Nephron progenitor cell (in vitro differentiated cells): ENCODE measurements at regions not wholly inside any gene's neighbourhood (a gene's known extent, or its start where the extent isn't known, plus 50 kb on each side); places are given as distances from the start of the nearest gene placed in this dataset.

ENCODE experiments used
- DNase-seq: peaks from one replicate; pipeline ENCODE4 v3.0.0; 2021
- H3K27ac Mint-ChIP-seq: 2 replicates; pipeline ENCODE4 v1.8.0; 2021; ENCODE audit warnings: mild to moderate bottlenecking, moderate library complexity, mixed read lengths
- H3K27me3 Mint-ChIP-seq: 2 replicates; pipeline ENCODE4 v1.8.0; 2021; ENCODE audit warnings: mild to moderate bottlenecking, low read depth, mixed read lengths; ENCODE audit not compliant: poor library complexity
- H3K36me3 Mint-ChIP-seq: 2 replicates; pipeline ENCODE4 v1.8.0; 2021; ENCODE audit warnings: low read depth, mixed read lengths
- H3K4me1 Mint-ChIP-seq: 2 replicates; pipeline ENCODE4 v1.8.0; 2021; ENCODE audit warnings: mixed read lengths
- H3K4me3 Mint-ChIP-seq: 2 replicates; pipeline ENCODE4 v1.8.0; 2021; ENCODE audit warnings: mild to moderate bottlenecking, moderate library complexity, mixed read lengths
- H3K9me3 Mint-ChIP-seq: 2 replicates; pipeline ENCODE4 v1.8.0; 2021; ENCODE audit warnings: mild to moderate bottlenecking, moderate library complexity, mixed read lengths
- TF ChIP-seq, protein P1 (sequence below): fragments of 200-600 bp; sonication (generic); IDR thresholded peaks from 2 replicates; pipeline ENCODE4 v1.5.0; 2021; ENCODE audit warnings: antibody characterized with exemption

DNA sequence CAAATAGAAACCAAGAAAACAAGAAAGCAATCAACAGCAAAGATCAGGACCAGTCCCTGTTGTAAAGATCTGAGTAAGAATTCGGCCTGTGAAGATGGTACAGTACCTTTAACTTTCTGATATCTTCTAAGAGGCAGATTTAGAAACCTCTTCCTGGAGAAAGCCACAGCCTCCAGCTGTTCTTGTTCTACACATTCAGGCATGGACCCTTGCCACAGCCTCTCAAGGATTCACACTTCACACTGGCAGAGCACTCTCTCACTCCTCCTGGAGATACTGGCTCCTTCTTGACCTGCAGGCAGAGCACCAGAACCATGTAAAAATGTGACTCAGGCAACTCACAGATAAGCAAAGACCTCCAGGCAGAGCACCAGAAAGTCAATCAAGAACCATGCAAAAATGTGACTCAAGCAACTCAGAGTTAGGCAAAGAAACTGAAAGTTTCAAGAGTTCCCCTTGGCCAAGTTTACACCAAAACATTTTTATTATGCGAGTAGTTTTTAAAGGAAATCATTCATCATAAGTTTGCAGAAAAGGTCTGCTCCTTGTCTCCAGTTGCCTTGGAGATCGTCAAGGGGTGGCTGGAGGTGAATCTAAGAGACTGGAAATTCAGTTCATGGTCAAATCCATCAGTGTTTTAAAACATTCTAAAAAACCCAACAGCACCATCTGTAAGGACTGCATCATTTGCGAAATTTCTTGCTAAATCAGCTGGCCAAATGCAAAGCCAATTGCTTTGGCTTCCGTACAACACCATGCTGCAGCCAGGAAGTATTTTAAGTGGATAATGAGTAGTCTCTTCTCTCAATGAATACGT lies 119.3 kb upstream of the MDM1 start:
- peaks cover 42% of the 10 kb centered on the region for H3K4me1 Mint-ChIP-seq

DNA sequence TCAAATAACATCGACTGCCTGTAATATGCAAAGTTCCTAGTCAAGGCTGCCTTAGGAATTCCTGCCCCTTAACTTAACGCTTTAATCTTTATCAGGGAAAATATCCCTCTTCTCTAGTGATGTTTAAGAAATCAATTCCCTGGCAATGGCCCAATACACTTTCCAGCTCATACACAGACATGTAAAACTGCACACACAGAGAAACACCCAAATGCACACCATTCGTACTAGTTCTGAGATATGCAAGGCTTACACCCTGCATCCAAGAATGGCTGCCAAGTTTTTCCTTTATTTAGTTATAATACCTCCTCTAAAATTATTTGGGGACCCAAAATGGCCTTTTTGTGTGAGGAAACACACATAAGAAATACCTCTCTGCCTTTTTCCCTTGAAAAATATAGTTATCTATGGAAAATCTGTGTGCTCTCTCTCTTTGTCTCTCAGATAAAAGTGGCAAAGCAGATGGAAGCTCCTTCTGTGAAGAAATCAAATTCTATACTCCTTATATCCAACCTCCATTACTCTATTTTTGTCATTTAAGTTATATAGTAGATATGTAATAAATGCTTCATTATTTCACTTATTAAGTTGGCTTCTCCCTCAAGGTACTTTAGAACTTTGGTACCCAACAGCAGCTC lies 120.0 kb upstream of the MDM1 start:
- H3K4me1 Mint-ChIP-seq = peaks cover 38% of the 10 kb centered on the region
- H3K27me3 Mint-ChIP-seq = peaks cover 4% of the 10 kb centered on the region
- H3K36me3 Mint-ChIP-seq = no peaks in the 10 kb centered on the region
- peaks cover 10% of the 10 kb centered on the region for H3K9me3 Mint-ChIP-seq
- DNase-seq = no peak
- no peak overlapping the region for H3K27ac Mint-ChIP-seq
- TF ChIP-seq, protein P1, sequence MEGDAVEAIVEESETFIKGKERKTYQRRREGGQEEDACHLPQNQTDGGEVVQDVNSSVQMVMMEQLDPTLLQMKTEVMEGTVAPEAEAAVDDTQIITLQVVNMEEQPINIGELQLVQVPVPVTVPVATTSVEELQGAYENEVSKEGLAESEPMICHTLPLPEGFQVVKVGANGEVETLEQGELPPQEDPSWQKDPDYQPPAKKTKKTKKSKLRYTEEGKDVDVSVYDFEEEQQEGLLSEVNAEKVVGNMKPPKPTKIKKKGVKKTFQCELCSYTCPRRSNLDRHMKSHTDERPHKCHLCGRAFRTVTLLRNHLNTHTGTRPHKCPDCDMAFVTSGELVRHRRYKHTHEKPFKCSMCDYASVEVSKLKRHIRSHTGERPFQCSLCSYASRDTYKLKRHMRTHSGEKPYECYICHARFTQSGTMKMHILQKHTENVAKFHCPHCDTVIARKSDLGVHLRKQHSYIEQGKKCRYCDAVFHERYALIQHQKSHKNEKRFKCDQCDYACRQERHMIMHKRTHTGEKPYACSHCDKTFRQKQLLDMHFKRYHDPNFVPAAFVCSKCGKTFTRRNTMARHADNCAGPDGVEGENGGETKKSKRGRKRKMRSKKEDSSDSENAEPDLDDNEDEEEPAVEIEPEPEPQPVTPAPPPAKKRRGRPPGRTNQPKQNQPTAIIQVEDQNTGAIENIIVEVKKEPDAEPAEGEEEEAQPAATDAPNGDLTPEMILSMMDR = no peak
- no peak overlapping the region for H3K4me3 Mint-ChIP-seq

More for the DNA sequence above, 119.3 kb upstream of the MDM1 start:
- DNase-seq = no peak
- Mint-ChIP-seq H3K27ac (peak overlapping the region; percentile 68), H3K4me3 (no peak overlapping the region), H3K9me3 (peaks cover 9% of the 10 kb centered on the region), H3K27me3 (peaks cover 6% of the 10 kb centered on the region), H3K36me3 (no peaks in the 10 kb centered on the region)
- TF ChIP-seq, protein P1 = no peak

DNA sequence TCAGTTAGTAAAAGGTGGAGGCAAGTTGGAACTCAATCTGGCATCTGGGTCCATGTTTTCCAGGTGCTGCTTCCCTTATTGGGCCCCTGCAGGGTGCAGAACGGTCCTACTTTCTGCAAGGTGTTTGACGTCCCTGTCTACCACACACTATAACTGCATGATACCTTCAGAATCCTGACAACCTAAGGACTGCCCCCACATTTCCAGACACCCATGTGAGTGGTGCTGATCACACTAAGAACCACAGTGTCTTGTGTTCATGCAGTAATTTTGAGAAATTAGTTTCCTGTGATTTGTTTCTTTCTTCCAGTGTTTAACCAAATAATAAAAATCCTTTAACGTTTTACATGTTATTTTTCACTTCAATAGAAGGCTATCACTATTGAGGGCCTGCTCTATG lies 121.1 kb upstream of the MDM1 start:
- no peak overlapping the region for H3K27ac Mint-ChIP-seq
- H3K4me1 Mint-ChIP-seq = peaks cover 29% of the 10 kb centered on the region
- H3K4me3 Mint-ChIP-seq = no peak overlapping the region
- no peak for DNase-seq
- H3K36me3 Mint-ChIP-seq = no peaks in the 10 kb centered on the region
- TF ChIP-seq, protein P1 = no peak
- H3K9me3 Mint-ChIP-seq = peaks cover 14% of the 10 kb centered on the region
- H3K27me3 Mint-ChIP-seq = peaks cover 3% of the 10 kb centered on the region

- TF ChIP-seq, protein P1 = no peak
- H3K4me3 Mint-ChIP-seq = no peak overlapping the region
- peaks cover 29% of the 10 kb centered on the region for H3K4me1 Mint-ChIP-seq
- no peaks in the 10 kb centered on the region for H3K36me3 Mint-ChIP-seq
- no peak overlapping the region for H3K27ac Mint-ChIP-seq
- no peak for DNase-seq
- H3K9me3 Mint-ChIP-seq = peaks cover 13% of the 10 kb centered on the region
- H3K27me3 Mint-ChIP-seq = peaks cover 3% of the 10 kb centered on the region
Measured at GRCh38 chr12:68453876-68454275, 121.7 kb upstream of the MDM1 start.

GRCh38 chr12:68454892-68455291 lies 122.7 kb upstream of the MDM1 start:
- H3K9me3 Mint-ChIP-seq = peaks cover 6% of the 10 kb centered on the region
- H3K27ac Mint-ChIP-seq = peak overlapping the region; percentile 15
- DNase-seq = no peak
- no peaks in the 10 kb centered on the region for H3K36me3 Mint-ChIP-seq
- TF ChIP-seq, protein P1 = no peak
- peaks cover 29% of the 10 kb centered on the region for H3K4me1 Mint-ChIP-seq
- H3K27me3 Mint-ChIP-seq = no peaks in the 10 kb centered on the region
- H3K4me3 Mint-ChIP-seq = no peak overlapping the region
